CD14-positive monocyte (primary cell): ENCODE measurements at regions not wholly inside any gene's neighbourhood (a gene's known extent, or its start where the extent isn't known, plus 50 kb on each side); places are given as distances from the start of the nearest gene placed in this dataset.

ENCODE experiments used
- DNase-seq, 3 donors: peaks; one replicate each; pipeline ENCODE4 v3.0.0-alpha.2; 2011 to 2022
- H2AFZ ChIP-seq: 2 replicates; pipeline ENCODE4 v1.6.0; 2012; ENCODE audit warnings: mild to moderate bottlenecking, low read depth, low read length, inconsistent platforms; ENCODE audit not compliant: insufficient read depth, poor library complexity, severe bottlenecking
- H3K27ac ChIP-seq, 2 donors: 1 replicate in 1 of 2; 2 replicates in 1 of 2; pipeline ENCODE4 v1.5.1; 2012 to 2013; ENCODE audit warnings: low read length in 2 of 2, control low read depth in 1 of 2, inconsistent platforms in 1 of 2, low read depth in 1 of 2, mild to moderate bottlenecking in 1 of 2
- H3K27me3 ChIP-seq, 2 donors: one replicate each; pipeline versions ENCODE4 v1.6.0 to v1.6.1; 2011 to 2013; ENCODE audit warnings: low read length in 2 of 2; ENCODE audit not compliant: control insufficient read depth in 2 of 2, insufficient read depth in 2 of 2
- H3K36me3 ChIP-seq, 2 donors: replicated peaks in 1 of 2; 1 replicate in 1 of 2; 2 replicates in 1 of 2; pipeline versions ENCODE4 v1.5.1 to v1.6.1; 2012 to 2013; ENCODE audit warnings: low read length in 2 of 2, control low read depth in 1 of 2, inconsistent platforms in 1 of 2, mild to moderate bottlenecking in 1 of 2; ENCODE audit not compliant: insufficient read depth in 2 of 2, control insufficient read depth in 1 of 2
- H3K4me1 ChIP-seq, 2 donors: 1 replicate in 1 of 2; 2 replicates in 1 of 2; pipeline versions ENCODE4 v1.5.1 to v1.6.1; 2012 to 2013; ENCODE audit warnings: low read length in 2 of 2, control low read depth in 1 of 2, inconsistent platforms in 1 of 2, mild to moderate bottlenecking in 1 of 2, moderate library complexity in 1 of 2; ENCODE audit not compliant: insufficient read depth in 2 of 2, control insufficient read depth in 1 of 2
- H3K4me2 ChIP-seq: replicated peaks from 2 replicates; pipeline ENCODE3; 2012; ENCODE audit warnings: low read length, moderate library complexity, mild to moderate bottlenecking; ENCODE audit not compliant: poor library complexity, severe bottlenecking; ENCODE audit errors: extremely low read depth
- H3K4me3 ChIP-seq, 3 experiments: fragments of 200-600 bp in 1 of 3; sonication (generic) in 1 of 3; replicated peaks in 1 of 3; 1 replicate in 2 of 3; 2 replicates in 1 of 3; pipeline ENCODE4 v1.5.1; 2011 to 2013; ENCODE audit warnings: low read length in 3 of 3, mild to moderate bottlenecking in 3 of 3, control low read depth in 2 of 3, low read depth in 2 of 3, inconsistent platforms in 1 of 3, moderate library complexity in 1 of 3
- H3K79me2 ChIP-seq: 2 replicates; pipeline ENCODE4 v1.6.0; 2012; ENCODE audit warnings: mild to moderate bottlenecking, control low read depth, inconsistent platforms, low read length, moderate library complexity; ENCODE audit not compliant: insufficient read depth
- H3K9ac ChIP-seq: 2 replicates; pipeline ENCODE4 v1.6.0; 2017; ENCODE audit warnings: low read length, mild to moderate bottlenecking; ENCODE audit not compliant: insufficient read depth, poor library complexity, severe bottlenecking
- H3K9me3 ChIP-seq, 2 donors: replicated peaks in 1 of 2; 1 replicate in 1 of 2; 2 replicates in 1 of 2; pipeline versions ENCODE4 v1.5.1 to v1.6.1; 2012 to 2013; ENCODE audit warnings: low read length in 2 of 2, control low read depth in 1 of 2; ENCODE audit not compliant: control insufficient read depth in 1 of 2, insufficient read depth in 1 of 2
- H4K20me1 ChIP-seq: 2 replicates; pipeline ENCODE4 v1.6.0; 2012; ENCODE audit warnings: mild to moderate bottlenecking, low read length, control low read depth, moderate library complexity; ENCODE audit not compliant: insufficient read depth
- H3K27ac Mint-ChIP-seq, 7 donors: one replicate each; pipeline ENCODE4 v1.8.0; 2020; ENCODE audit warnings: mild to moderate bottlenecking in 7 of 7, mixed read lengths in 7 of 7, moderate library complexity in 6 of 7, inconsistent platforms in 2 of 7
- H3K27me3 Mint-ChIP-seq, 3 donors: one replicate each; pipeline ENCODE4 v1.8.0; 2021 to 2022; ENCODE audit warnings: low read depth in 3 of 3, mild to moderate bottlenecking in 3 of 3, mixed read lengths in 3 of 3, moderate library complexity in 3 of 3, inconsistent platforms in 1 of 3
- H3K36me3 Mint-ChIP-seq, 2 donors: one replicate each; pipeline ENCODE4 v1.8.0; 2020; ENCODE audit warnings: mixed read lengths in 2 of 2, inconsistent platforms in 1 of 2, mild to moderate bottlenecking in 1 of 2
- H3K4me1 Mint-ChIP-seq: one replicate; pipeline ENCODE4 v1.8.0; 2020; ENCODE audit warnings: mild to moderate bottlenecking, mixed read lengths
- H3K4me3 Mint-ChIP-seq, 2 donors: one replicate each; pipeline ENCODE4 v1.8.0; 2020; ENCODE audit warnings: mild to moderate bottlenecking in 2 of 2, mixed read lengths in 2 of 2, moderate library complexity in 1 of 2
- H3K9me3 Mint-ChIP-seq, 7 donors: one replicate each; pipeline ENCODE4 v1.8.0; 2020 to 2022; ENCODE audit warnings: mixed read lengths in 7 of 7, mild to moderate bottlenecking in 6 of 7, moderate library complexity in 6 of 7, inconsistent platforms in 2 of 7
- CTCF ChIP-seq: fragments of 200-600 bp; IDR thresholded peaks from one replicate; pipeline ENCODE4 v1.8.0; 2022; ENCODE audit warnings: antibody characterized with exemption, mild to moderate bottlenecking
- WGBS: methylation state at CpG from one replicate; pipeline ENCODE4 v1.1.5; 2013; ENCODE audit warnings: missing lambda C conversion rate; ENCODE audit not compliant: insufficient coverage; 5-methylcytosine and 5-hydroxymethylcytosine counted together
- intact Hi-C, 2 donors: fragments of 100-400 bp; cut with micrococcal nuclease; formaldehyde crosslinking; loops; one replicate each; pipeline versions ENCODE4 v1.15.0 to v1.15.1; 2023

GRCh38 chr6:14827354-14827753, 418.5 kb upstream of the JARID2 start:
- H2AFZ ChIP-seq, result no peak overlapping the region

GRCh38 chr6:14828201-14828611, 417.7 kb upstream of the JARID2 start:
- peaks cover 2 to 8% of the 10 kb centered on the region in 2 donors for H3K36me3 Mint-ChIP-seq
- no peaks in the 10 kb centered on the region for H3K36me3 ChIP-seq
- H2AFZ ChIP-seq, result peak overlapping the region; percentile 1
- H3K4me3 ChIP-seq, result peak overlapping the region in 1 of 3 experiments; percentile 27
- WGBS, result 43% methylated on average over 7 of the region's 9 CpGs
- peaks cover 44% of the 10 kb centered on the region for H3K4me1 Mint-ChIP-seq
- peaks cover 0 to 2% (median 1%) of the 10 kb centered on the region in 3 donors for H3K27me3 Mint-ChIP-seq
- H4K20me1 ChIP-seq, result no peaks in the 10 kb centered on the region
- H3K4me1 ChIP-seq, result peaks cover 31 to 37% of the 10 kb centered on the region in 2 donors
- peaks cover 0 to 4% (median 0%) of the 10 kb centered on the region in 7 donors for H3K9me3 Mint-ChIP-seq
- H3K4me2 ChIP-seq, result peak overlapping the region; percentile 53
- H3K79me2 ChIP-seq, result no peaks in the 10 kb centered on the region
- DNase-seq, result peak; percentile 21 to 55 (median 36)
- TF ChIP-seq CTCF, result no peak
- no peaks in the 10 kb centered on the region for H3K9me3 ChIP-seq
- peak overlapping the region in 1 of 2 donors; percentile 77 for H3K4me3 Mint-ChIP-seq
- intact Hi-C loops, result loop anchor here in 1 of 2 donors (10.0 kb wide), 1 partner anchor 53 kb away; no protein-coding TSS in a partner anchor
- H3K9ac ChIP-seq, result no peak overlapping the region
- no peaks in the 10 kb centered on the region for H3K27me3 ChIP-seq
- peak overlapping the region in 1 of 2 donors; percentile 26 for H3K27ac ChIP-seq
- H3K27ac Mint-ChIP-seq, result peak overlapping the region in 5 of 7 donors; percentile 3 to 68 (median 61)

More at GRCh38 chr6:14827354-14827753, 418.5 kb upstream of the JARID2 start:
- Histone ChIP-seq H4K20me1 (no peaks in the 10 kb centered on the region), H3K36me3 (no peaks in the 10 kb centered on the region), H3K27me3 (no peaks in the 10 kb centered on the region), H3K4me1 (peaks cover 31 to 37% of the 10 kb centered on the region in 2 donors), H3K4me3 (peak overlapping the region in 1 of 3 experiments; percentile 27), H3K9ac (no peak overlapping the region), H3K27ac (no peak overlapping the region), H3K79me2 (no peaks in the 10 kb centered on the region), H3K9me3 (no peaks in the 10 kb centered on the region), H3K4me2 (no peak overlapping the region)
- TF ChIP-seq CTCF, result no peak
- intact Hi-C loops, result loop anchor here in 1 of 2 donors (10.0 kb wide), 1 partner anchor 53 kb away; no protein-coding TSS in a partner anchor
- Mint-ChIP-seq H3K4me3 (no peak overlapping the region), H3K4me1 (peaks cover 44% of the 10 kb centered on the region), H3K9me3 (peaks cover 0 to 4% (median 0%) of the 10 kb centered on the region in 7 donors), H3K36me3 (peaks cover 2 to 8% of the 10 kb centered on the region in 2 donors), H3K27ac (peak overlapping the region in 1 of 7 donors; percentile 46), H3K27me3 (peaks cover 0 to 2% (median 1%) of the 10 kb centered on the region in 3 donors)
- WGBS, result 63% methylated on average over 2 of the region's 10 CpGs
- peak in 1 of 3 donors; percentile 20 for DNase-seq
